Amygdala (tissue), 56 donors: ENCODE measurements at regions not wholly inside any gene's neighbourhood (a gene's known extent, or its start where the extent isn't known, plus 50 kb on each side); places are given as distances from the start of the nearest gene placed in this dataset.

ENCODE experiments used
- DNase-seq, 56 donors: peaks; one replicate each; lab custom pipeline; 2025; lab: John Stamatoyannopoulos, UW

- no peak for DNase-seq
Observed at GRCh38 chr2:153197402-153198386, 280.9 kb downstream of the RPRM start.

GRCh38 chr2:153196378-153197058 lies 282.0 kb downstream of the RPRM start:
- DNase-seq: no peak

GRCh38 chr2:153195342-153195741 lies 283.2 kb downstream of the RPRM start:
- DNase-seq: no peak

- no peak for DNase-seq
Observed at GRCh38 chr2:153189091-153189888, 289.3 kb downstream of the RPRM start.

- no peak for DNase-seq
Observed at GRCh38 chr2:153179808-153180207, 298.8 kb downstream of the RPRM start.

- no peak for DNase-seq
Observed at GRCh38 chr2:153169609-153170008, 309.0 kb downstream of the RPRM start.

GRCh38 chr2:153165021-153165420 lies 313.5 kb downstream of the RPRM start:
- no peak for DNase-seq

GRCh38 chr2:153163055-153163454 lies 315.5 kb downstream of the RPRM start:
- DNase-seq: peak in 4 of 56 donors; percentile 1 to 11 (median 2)

GRCh38 chr2:153156743-153157142 lies 321.8 kb downstream of the RPRM start:
- DNase-seq: no peak

- no peak for DNase-seq
Observed at GRCh38 chr2:153152036-153152435, 326.5 kb downstream of the RPRM start.

- peak in 12 of 56 donors; percentile 0 to 34 (median 16) for DNase-seq
Observed at GRCh38 chr2:153145470-153145978, 333.0 kb downstream of the RPRM start.

- no peak for DNase-seq
Observed at GRCh38 chr2:153143540-153143939, 335.0 kb downstream of the RPRM start.

- no peak for DNase-seq
Observed at GRCh38 chr2:153140498-153140897, 338.1 kb downstream of the RPRM start.

GRCh38 chr2:153138651-153139375 lies 339.7 kb downstream of the RPRM start:
- DNase-seq: no peak

GRCh38 chr2:153136216-153136615 lies 342.3 kb downstream of the RPRM start:
- DNase-seq: no peak

- DNase-seq: no peak
Observed at GRCh38 chr2:153134725-153135124, 343.8 kb downstream of the RPRM start.

- no peak for DNase-seq
Observed at GRCh38 chr2:153133716-153134115, 344.8 kb downstream of the RPRM start.

GRCh38 chr2:153132418-153132817 lies 346.1 kb downstream of the RPRM start:
- no peak for DNase-seq

- no peak for DNase-seq
Observed at GRCh38 chr2:153115141-153115540, 363.4 kb downstream of the RPRM start.

- DNase-seq: no peak
Observed at GRCh38 chr2:153110486-153110885, 368.1 kb downstream of the RPRM start.
